Pancreas (tissue), 10 donors: ENCODE measurements at regions not wholly inside any gene's neighbourhood (a gene's known extent, or its start where the extent isn't known, plus 50 kb on each side); places are given as distances from the start of the nearest gene placed in this dataset.
A peak's percentile ranks its signal among the peaks of the same experiment; 100 is the strongest.
"Not testable (repeated sequence)": the region's sequence is repeated elsewhere in the genome, so short reads cannot be mapped to it uniquely, and the experiment has no call there.

Source experiments
- ATAC-seq, 4 donors: fragments of 200-7000 bp; cut with Tn5 transposase; one replicate each; pipeline versions ENCODE4 v1.8.0 to v1.9.1; 2020; ENCODE audit warnings: mild to moderate bottlenecking in 4 of 4, moderate library complexity in 4 of 4
- DNase-seq, 6 donors: peaks; one replicate each; pipeline ENCODE4 v3.0.0-alpha.2; 2020
- FAIRE-seq: peaks from 2 replicates; lab custom pipeline; 2012; peaks lifted over from hg19 to GRCh38; lab: Jason Lieb, UNC
- H3K27ac ChIP-seq, 4 donors: fragments of 200-600 bp; sonication (generic); 1 replicate in 3 of 4; 2 replicates in 1 of 4; pipeline versions ENCODE4 v1.5.0 to v1.8.0; 2020
- H3K27me3 ChIP-seq, 4 donors: fragments of 200-600 bp; one replicate each; pipeline ENCODE4 v1.8.0; 2021
- H3K36me3 ChIP-seq, 3 donors: fragments of 200-600 bp; sonication (generic) in 1 of 3; one replicate each; pipeline versions ENCODE4 v1.5.0 to v1.8.0; 2020 to 2021
- H3K4me1 ChIP-seq, 3 donors: fragments of 200-600 bp; one replicate each; pipeline ENCODE4 v1.8.0; 2021
- H3K4me3 ChIP-seq, 4 donors: fragments of 200-600 bp; sonication (generic) in 2 of 4; one replicate each; pipeline versions ENCODE4 v1.5.0 to v1.8.0; 2020 to 2021
- H3K9me3 ChIP-seq, 4 donors: fragments of 200-600 bp; one replicate each; pipeline ENCODE4 v1.8.0; 2021
- WGBS, 2 donors: extraction: QIAGEN DNeasy Blood & Tissue Kit; methylation state at CpG; one replicate each; pipeline ENCODE4 v1.1.7; 2013; 5-methylcytosine and 5-hydroxymethylcytosine counted together
- intact Hi-C, 3 donors: fragments of 100-400 bp; cut with DNase I; formaldehyde crosslinking; loops; one replicate each; pipeline versions ENCODE4 v1.11.1 to v1.14.2; 2022
- TF ChIP-seq, protein P1 (sequence below), 4 donors: fragments of 200-600 bp; sonication (generic) in 3 of 4; IDR thresholded peaks; one replicate each; pipeline versions ENCODE4 v1.5.0 to v1.8.0; 2021; ENCODE audit warnings: antibody characterized with exemption in 4 of 4
- donor health status: healthy with polysubstance abuse.
- donor health status: DM: no; HTN: no; CAD: no; lungs with moderate emphysema.
- donor health status: DM: no; HTN: no; CAD: no.
- donor health status: control.
- donor health status: control.
- donor health status: Bipolar disorder and iron deficiency.
- donor health status: DM: yes; HTN: yes; CAD: no.
- donor health status: DM: no; HTN: no; CAD: no.
- donor health status: DM: no; HTN: no; CAD: no.
- donor health status: DM: yes; HTN: yes; CAD: no.

- DNase-seq (peak in 4 of 6 donors; percentile 22 to 54 (median 32)), FAIRE-seq (no peak), ATAC-seq (peak; percentile 55 to 73 (median 60))
- WGBS, 2 donors, result 56 to 62% methylated on average over 6 of the region's 6 CpGs
- no peaks in the 10 kb centered on the region for H3K4me1 ChIP-seq
- intact Hi-C loops, result no loop called here
- H3K27ac ChIP-seq, result no peak overlapping the region
- H3K27me3 ChIP-seq, result no peaks in the 10 kb centered on the region
- H3K4me3 ChIP-seq, result no peak overlapping the region
- no peaks in the 10 kb centered on the region for H3K9me3 ChIP-seq
- TF ChIP-seq, protein P1, sequence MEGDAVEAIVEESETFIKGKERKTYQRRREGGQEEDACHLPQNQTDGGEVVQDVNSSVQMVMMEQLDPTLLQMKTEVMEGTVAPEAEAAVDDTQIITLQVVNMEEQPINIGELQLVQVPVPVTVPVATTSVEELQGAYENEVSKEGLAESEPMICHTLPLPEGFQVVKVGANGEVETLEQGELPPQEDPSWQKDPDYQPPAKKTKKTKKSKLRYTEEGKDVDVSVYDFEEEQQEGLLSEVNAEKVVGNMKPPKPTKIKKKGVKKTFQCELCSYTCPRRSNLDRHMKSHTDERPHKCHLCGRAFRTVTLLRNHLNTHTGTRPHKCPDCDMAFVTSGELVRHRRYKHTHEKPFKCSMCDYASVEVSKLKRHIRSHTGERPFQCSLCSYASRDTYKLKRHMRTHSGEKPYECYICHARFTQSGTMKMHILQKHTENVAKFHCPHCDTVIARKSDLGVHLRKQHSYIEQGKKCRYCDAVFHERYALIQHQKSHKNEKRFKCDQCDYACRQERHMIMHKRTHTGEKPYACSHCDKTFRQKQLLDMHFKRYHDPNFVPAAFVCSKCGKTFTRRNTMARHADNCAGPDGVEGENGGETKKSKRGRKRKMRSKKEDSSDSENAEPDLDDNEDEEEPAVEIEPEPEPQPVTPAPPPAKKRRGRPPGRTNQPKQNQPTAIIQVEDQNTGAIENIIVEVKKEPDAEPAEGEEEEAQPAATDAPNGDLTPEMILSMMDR (IDR thresholded peaks at IDR 0.05), result no peak
- H3K36me3 ChIP-seq, result no peaks in the 10 kb centered on the region
These were observed 150.9 kb downstream of the OSTF1 start for GRCh38 chr9:75239176-75239575.

- Histone ChIP-seq H3K4me3 (no peak overlapping the region), H3K9me3 (no peaks in the 10 kb centered on the region), H3K4me1 (no peaks in the 10 kb centered on the region), H3K36me3 (no peaks in the 10 kb centered on the region), H3K27ac (no peak overlapping the region), H3K27me3 (no peaks in the 10 kb centered on the region)
- no peak for DNase-seq
- TF ChIP-seq, protein P1 (IDR thresholded peaks at IDR 0.05), result no peak
- intact Hi-C loops, result loop anchor here in 1 of 3 donors (10.0 kb wide), 1 partner anchor 48 kb away; no protein-coding TSS in a partner anchor
- ATAC-seq, result no peak
- 64 to 87% methylated on average over 1 of the region's 1 CpG for WGBS, 2 donors
- no peak for FAIRE-seq
These were observed 154.1 kb downstream of the OSTF1 start for GRCh38 chr9:75242426-75242825.

DNA sequence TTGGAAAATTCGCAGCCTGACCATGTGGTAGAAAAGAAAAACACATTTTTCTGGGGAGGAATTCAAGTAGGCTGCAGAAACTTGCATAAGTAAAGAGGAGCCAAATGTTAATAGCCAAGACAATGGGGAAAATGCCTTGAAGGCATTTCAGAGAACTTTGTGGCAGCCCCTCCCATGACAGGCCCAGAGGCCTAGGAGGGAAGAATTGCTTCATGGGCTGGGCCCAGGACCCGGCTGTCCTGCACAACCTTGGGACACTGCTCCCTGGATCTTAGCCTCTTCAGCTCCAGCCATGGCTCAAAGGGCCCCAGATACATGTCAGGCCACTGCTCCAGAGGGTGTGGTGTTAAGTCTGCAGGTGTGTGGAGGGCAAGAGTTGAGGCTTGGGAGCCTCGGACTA lies 158.6 kb downstream of the OSTF1 start:
- intact Hi-C loops, result loop anchor here in 1 of 3 donors (10.0 kb wide), 1 partner anchor 52 kb away; no protein-coding TSS in a partner anchor
- DNase-seq (no peak), ATAC-seq (no peak), FAIRE-seq (no peak)
- no peaks in the 10 kb centered on the region for H3K27me3 ChIP-seq
- no peak overlapping the region for H3K4me3 ChIP-seq
- TF ChIP-seq, protein P1 (IDR thresholded peaks at IDR 0.05), result no peak
- H3K4me1 ChIP-seq, result no peaks in the 10 kb centered on the region
- WGBS, 2 donors, result 75 to 79% methylated on average over 3 of the region's 3 CpGs
- H3K36me3 ChIP-seq, result no peaks in the 10 kb centered on the region
- H3K9me3 ChIP-seq, result no peaks in the 10 kb centered on the region
- H3K27ac ChIP-seq, result no peak overlapping the region

GRCh38 chr9:75265525-75265972 lies 177.2 kb downstream of the OSTF1 start:
- H3K4me1 ChIP-seq, result no peaks in the 10 kb centered on the region
- no peak overlapping the region for H3K27ac ChIP-seq
- ATAC-seq (peak; percentile 56 to 83 (median 78)), FAIRE-seq (peak; percentile 41), DNase-seq (peak in 3 of 6 donors; percentile 11 to 48 (median 23))
- H3K9me3 ChIP-seq, result no peaks in the 10 kb centered on the region
- TF ChIP-seq, protein P1 (IDR thresholded peaks at IDR 0.05), result peak; percentile 77 to 92 (median 89)
- WGBS, 2 donors, result 13 to 19% methylated on average over 3 of the region's 3 CpGs
- no peaks in the 10 kb centered on the region for H3K36me3 ChIP-seq
- H3K27me3 ChIP-seq, result no peaks in the 10 kb centered on the region
- intact Hi-C loops, result loop anchor here in 1 of 3 donors (10.0 kb wide), 2 partner anchors 589 to 1039 kb away; no protein-coding TSS in a partner anchor
- H3K4me3 ChIP-seq, result no peak overlapping the region

DNA sequence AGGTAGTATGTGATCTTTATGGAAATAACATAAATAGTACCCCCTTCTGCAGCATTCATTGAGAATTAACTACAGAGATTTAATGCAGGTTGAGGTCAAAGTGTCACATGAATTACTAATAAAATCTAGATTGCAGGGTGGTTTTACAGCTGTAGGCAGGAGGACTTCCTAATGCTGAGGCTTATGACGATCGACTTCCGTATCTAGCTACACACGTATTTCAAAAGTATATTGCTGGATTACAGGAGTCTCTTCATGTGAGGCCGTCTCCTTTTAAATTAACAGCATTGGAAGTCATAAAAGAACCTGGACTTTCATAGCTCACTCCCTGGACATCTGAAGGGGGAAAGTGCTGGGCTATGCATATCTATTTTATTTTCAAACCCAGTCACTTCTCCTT lies 180.9 kb downstream of the OSTF1 start:
- H3K27ac ChIP-seq, result no peak overlapping the region
- no peaks in the 10 kb centered on the region for H3K4me1 ChIP-seq
- H3K4me3 ChIP-seq, result no peak overlapping the region
- ATAC-seq (no peak), DNase-seq (no peak), FAIRE-seq (no peak)
- WGBS, 2 donors, result 76 to 85% methylated on average over 5 of the region's 5 CpGs
- intact Hi-C loops, result loop anchor here in 1 of 3 donors (10.0 kb wide), 2 partner anchors 586 to 1036 kb away; no protein-coding TSS in a partner anchor
- no peaks in the 10 kb centered on the region for H3K9me3 ChIP-seq
- no peaks in the 10 kb centered on the region for H3K27me3 ChIP-seq
- H3K36me3 ChIP-seq, result no peaks in the 10 kb centered on the region
- TF ChIP-seq, protein P1 (IDR thresholded peaks at IDR 0.05), result no peak

DNA sequence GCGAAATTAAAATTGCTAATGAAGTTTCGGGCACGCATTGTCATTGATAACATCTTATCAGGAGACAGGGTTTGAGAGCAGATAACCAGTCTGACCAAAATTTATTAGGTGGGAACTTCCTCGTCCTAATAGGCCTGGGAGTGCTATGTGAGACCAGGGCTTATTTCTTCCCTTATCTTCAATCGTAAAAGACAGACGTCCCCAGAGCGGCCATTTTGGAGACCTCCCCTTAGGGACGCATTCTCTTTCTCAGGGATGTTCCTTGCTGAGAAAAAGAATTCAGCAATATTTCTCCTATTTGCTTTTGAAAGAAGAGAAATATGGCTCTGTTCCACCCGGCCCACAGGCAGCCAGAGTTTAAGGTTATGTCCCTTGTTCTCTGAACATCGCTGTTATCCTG lies 184.7 kb downstream of the OSTF1 start:
- H3K27me3 ChIP-seq, H3K4me3 ChIP-seq, FAIRE-seq, DNase-seq, H3K27ac ChIP-seq, H3K9me3 ChIP-seq, H3K36me3 ChIP-seq, H3K4me1 ChIP-seq, ATAC-seq, intact Hi-C loops: not testable (repeated sequence)
- WGBS, 2 donors, result 82 to 87% methylated on average over 7 to 8 of the region's 10 CpGs
